Astrocyte (in vitro differentiated cells and primary cell): ENCODE measurements at regions not wholly inside any gene's neighbourhood (a gene's known extent, or its start where the extent isn't known, plus 50 kb on each side); places are given as distances from the start of the nearest gene placed in this dataset.
A peak's percentile ranks its signal among the peaks of the same experiment; 100 is the strongest.

Source experiments
- DNase-seq: peaks from one replicate; pipeline ENCODE4 v3.0.0-alpha.2; 2010; ENCODE audit warnings: low read depth
- FAIRE-seq: peaks from 2 replicates; lab custom pipeline; 2011; peaks lifted over from hg19 to GRCh38; lab: Jason Lieb, UNC
- H2AFZ ChIP-seq: 2 replicates; pipeline ENCODE4 v1.6.0; 2012; ENCODE audit warnings: low read depth, low read length, inconsistent platforms
- H3K27ac ChIP-seq: 2 replicates; pipeline ENCODE4 v1.5.1; 2011; ENCODE audit warnings: low read depth, low read length, inconsistent platforms
- H3K27me3 ChIP-seq: 2 replicates; pipeline ENCODE4 v1.6.0; 2011; ENCODE audit warnings: low read length, inconsistent platforms; ENCODE audit not compliant: insufficient read depth
- H3K36me3 ChIP-seq: 2 replicates; pipeline ENCODE4 v1.5.1; 2011; ENCODE audit warnings: low read length, inconsistent platforms; ENCODE audit not compliant: insufficient read depth
- H3K4me1 ChIP-seq: 2 replicates; pipeline ENCODE4 v1.5.1; 2011; ENCODE audit warnings: low read length, inconsistent platforms; ENCODE audit not compliant: insufficient read depth
- H3K4me2 ChIP-seq: 2 replicates; pipeline ENCODE4 v1.6.0; 2012; ENCODE audit warnings: low read length, inconsistent platforms
- H3K4me3 ChIP-seq: 2 replicates; pipeline ENCODE4 v1.5.1; 2011; ENCODE audit warnings: low read depth, mild to moderate bottlenecking, low read length, inconsistent platforms; ENCODE audit not compliant: insufficient read depth
- H3K79me2 ChIP-seq: 2 replicates; pipeline ENCODE4 v1.6.0; 2012; ENCODE audit warnings: mild to moderate bottlenecking, low read length, inconsistent platforms; ENCODE audit not compliant: insufficient read depth
- H3K9ac ChIP-seq: 2 replicates; pipeline ENCODE4 v1.6.0; 2012; ENCODE audit warnings: mild to moderate bottlenecking, low read length, inconsistent platforms
- H3K9me3 ChIP-seq: 2 replicates; pipeline ENCODE4 v1.5.1; 2012; ENCODE audit warnings: low read depth, mild to moderate bottlenecking, low read length, inconsistent platforms; ENCODE audit not compliant: insufficient read depth
- H4K20me1 ChIP-seq: 2 replicates; pipeline ENCODE4 v1.6.0; 2012; ENCODE audit warnings: low read length, inconsistent platforms; ENCODE audit not compliant: insufficient read depth
- H3K27ac Mint-ChIP-seq: one replicate; pipeline ENCODE4 v1.8.0; 2021; ENCODE audit warnings: mild to moderate bottlenecking, mixed read lengths; ENCODE audit not compliant: unreplicated experiment
- H3K27me3 Mint-ChIP-seq: one replicate; pipeline ENCODE4 v1.8.0; 2021; ENCODE audit warnings: low read depth, mixed read lengths; ENCODE audit not compliant: unreplicated experiment
- H3K36me3 Mint-ChIP-seq: one replicate; pipeline ENCODE4 v1.8.0; 2021; ENCODE audit warnings: low read depth, mixed read lengths; ENCODE audit not compliant: unreplicated experiment
- H3K4me1 Mint-ChIP-seq: one replicate; pipeline ENCODE4 v1.8.0; 2021; ENCODE audit warnings: low read depth, mixed read lengths; ENCODE audit not compliant: unreplicated experiment
- H3K4me3 Mint-ChIP-seq: one replicate; pipeline ENCODE4 v1.8.0; 2021; ENCODE audit warnings: mild to moderate bottlenecking, moderate library complexity, mixed read lengths; ENCODE audit not compliant: unreplicated experiment
- H3K9me3 Mint-ChIP-seq: one replicate; pipeline ENCODE4 v1.8.0; 2021; ENCODE audit warnings: mild to moderate bottlenecking, mixed read lengths; ENCODE audit not compliant: unreplicated experiment
- EZH2 ChIP-seq: IDR thresholded peaks from 2 replicates; pipeline ENCODE4 v1.6.1; 2012; ENCODE audit warnings: mild to moderate bottlenecking, low read length, inconsistent platforms; ENCODE audit not compliant: insufficient read depth
- TF ChIP-seq, protein P1 (sequence below): IDR thresholded peaks from 2 replicates; pipeline ENCODE4 v1.5.1; 2011; ENCODE audit warnings: low read depth, mild to moderate bottlenecking, inconsistent platforms, low read length, moderate library complexity; ENCODE audit not compliant: insufficient read depth

DNA sequence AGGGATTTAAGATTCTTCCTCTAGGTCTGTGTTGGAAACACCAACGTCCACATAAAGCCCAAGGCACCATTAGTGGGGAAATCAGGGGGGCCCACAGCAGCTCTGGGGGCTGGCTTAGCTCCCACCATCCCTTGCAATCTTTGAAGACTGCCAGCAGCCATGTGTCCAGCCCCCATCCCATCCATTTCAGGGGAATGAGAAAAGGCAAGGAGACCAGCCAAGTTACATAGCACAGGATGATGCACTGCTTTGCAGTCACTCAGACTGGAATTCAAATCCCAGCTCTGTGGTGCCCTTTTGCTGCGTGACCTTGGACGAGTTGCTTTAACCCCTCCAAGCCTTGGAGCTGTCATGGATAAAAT lies 108.9 kb upstream of the ZMIZ1 start:
- H3K9ac ChIP-seq: no peak overlapping the region
- Mint-ChIP-seq H3K9me3 (no peaks in the 10 kb centered on the region), H3K4me3 (no peak overlapping the region), H3K27me3 (peaks cover 11% of the 10 kb centered on the region), H3K27ac (no peak overlapping the region), H3K36me3 (no peaks in the 10 kb centered on the region), H3K4me1 (peaks cover 21% of the 10 kb centered on the region)
- FAIRE-seq (no peak), DNase-seq (peak; percentile 28)
- no peaks in the 10 kb centered on the region for H3K36me3 ChIP-seq
- H3K79me2 ChIP-seq: no peaks in the 10 kb centered on the region
- H3K4me2 ChIP-seq: no peak overlapping the region
- TF ChIP-seq EZH2: no peak
- TF ChIP-seq, protein P1, sequence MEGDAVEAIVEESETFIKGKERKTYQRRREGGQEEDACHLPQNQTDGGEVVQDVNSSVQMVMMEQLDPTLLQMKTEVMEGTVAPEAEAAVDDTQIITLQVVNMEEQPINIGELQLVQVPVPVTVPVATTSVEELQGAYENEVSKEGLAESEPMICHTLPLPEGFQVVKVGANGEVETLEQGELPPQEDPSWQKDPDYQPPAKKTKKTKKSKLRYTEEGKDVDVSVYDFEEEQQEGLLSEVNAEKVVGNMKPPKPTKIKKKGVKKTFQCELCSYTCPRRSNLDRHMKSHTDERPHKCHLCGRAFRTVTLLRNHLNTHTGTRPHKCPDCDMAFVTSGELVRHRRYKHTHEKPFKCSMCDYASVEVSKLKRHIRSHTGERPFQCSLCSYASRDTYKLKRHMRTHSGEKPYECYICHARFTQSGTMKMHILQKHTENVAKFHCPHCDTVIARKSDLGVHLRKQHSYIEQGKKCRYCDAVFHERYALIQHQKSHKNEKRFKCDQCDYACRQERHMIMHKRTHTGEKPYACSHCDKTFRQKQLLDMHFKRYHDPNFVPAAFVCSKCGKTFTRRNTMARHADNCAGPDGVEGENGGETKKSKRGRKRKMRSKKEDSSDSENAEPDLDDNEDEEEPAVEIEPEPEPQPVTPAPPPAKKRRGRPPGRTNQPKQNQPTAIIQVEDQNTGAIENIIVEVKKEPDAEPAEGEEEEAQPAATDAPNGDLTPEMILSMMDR: no peak
- H3K4me3 ChIP-seq: no peak overlapping the region
- H3K27ac ChIP-seq: no peak overlapping the region
- H2AFZ ChIP-seq: no peak overlapping the region
- H3K27me3 ChIP-seq: no peaks in the 10 kb centered on the region
- no peaks in the 10 kb centered on the region for H3K9me3 ChIP-seq
- no peaks in the 10 kb centered on the region for H4K20me1 ChIP-seq
- H3K4me1 ChIP-seq: peaks cover 14% of the 10 kb centered on the region

DNA sequence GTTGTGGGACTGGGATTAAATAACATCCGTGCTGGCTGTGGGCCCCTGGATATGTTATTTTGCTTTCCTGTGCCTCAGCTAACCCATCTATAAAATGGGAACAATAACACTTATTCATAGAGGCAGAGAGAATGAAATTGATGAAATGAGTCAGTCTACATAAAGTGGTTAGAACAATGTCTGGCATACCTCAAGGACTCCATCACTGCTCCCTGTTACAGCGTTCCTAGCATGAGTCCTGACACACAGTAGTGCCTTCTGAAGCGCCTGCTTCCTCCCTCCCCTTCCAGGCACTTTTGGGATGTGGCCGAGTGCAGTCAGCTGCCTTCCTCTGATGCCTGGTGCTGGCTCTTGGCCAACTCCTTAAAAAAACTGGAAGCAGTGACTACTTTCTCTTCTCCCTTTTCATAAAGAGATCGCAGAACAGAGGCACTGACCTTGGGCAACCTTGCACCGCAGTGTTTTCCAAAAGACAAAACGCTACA lies 108.4 kb upstream of the ZMIZ1 start:
- peaks cover 19% of the 10 kb centered on the region for H3K4me1 ChIP-seq
- no peak for TF ChIP-seq EZH2
- TF ChIP-seq, protein P1: no peak
- H3K27ac ChIP-seq: no peak overlapping the region
- Mint-ChIP-seq H3K27me3 (peaks cover 11% of the 10 kb centered on the region), H3K27ac (no peak overlapping the region), H3K36me3 (no peaks in the 10 kb centered on the region), H3K4me1 (peaks cover 22% of the 10 kb centered on the region), H3K4me3 (no peak overlapping the region), H3K9me3 (no peaks in the 10 kb centered on the region)
- H3K4me2 ChIP-seq: peak overlapping the region; percentile 65
- H2AFZ ChIP-seq: no peak overlapping the region
- no peaks in the 10 kb centered on the region for H3K9me3 ChIP-seq
- no peaks in the 10 kb centered on the region for H3K36me3 ChIP-seq
- no peaks in the 10 kb centered on the region for H4K20me1 ChIP-seq
- H3K4me3 ChIP-seq: no peak overlapping the region
- DNase-seq (peak; percentile 95), FAIRE-seq (peak; percentile 91)
- peak overlapping the region; percentile 44 for H3K9ac ChIP-seq
- H3K79me2 ChIP-seq: no peaks in the 10 kb centered on the region
- H3K27me3 ChIP-seq: no peaks in the 10 kb centered on the region

DNA sequence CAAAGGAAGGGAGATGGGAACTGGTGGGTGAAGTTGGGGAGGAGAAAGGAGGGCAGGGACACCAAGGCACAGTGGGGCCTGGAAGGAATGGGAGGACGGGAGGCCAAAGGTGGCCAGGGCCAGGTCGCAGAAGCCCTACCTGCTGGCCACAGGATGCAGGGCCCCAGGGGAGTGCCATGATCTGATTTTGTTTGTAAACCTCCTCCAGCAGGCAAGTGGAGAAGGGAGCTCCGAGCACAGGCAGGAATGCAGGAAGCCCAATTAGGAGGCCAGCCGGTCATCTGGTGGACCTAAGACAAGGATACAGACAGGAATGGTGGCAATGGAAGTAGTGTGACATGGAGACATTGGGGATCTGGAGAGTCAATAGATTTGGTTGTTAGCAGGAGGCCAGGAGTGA lies 107.0 kb upstream of the ZMIZ1 start:
- Mint-ChIP-seq H3K9me3 (no peaks in the 10 kb centered on the region), H3K4me3 (no peak overlapping the region), H3K27me3 (peaks cover 6% of the 10 kb centered on the region), H3K4me1 (peaks cover 27% of the 10 kb centered on the region), H3K36me3 (no peaks in the 10 kb centered on the region), H3K27ac (no peak overlapping the region)
- no peaks in the 10 kb centered on the region for H3K27me3 ChIP-seq
- no peak overlapping the region for H3K4me3 ChIP-seq
- no peaks in the 10 kb centered on the region for H3K9me3 ChIP-seq
- H3K79me2 ChIP-seq: no peaks in the 10 kb centered on the region
- no peak overlapping the region for H3K9ac ChIP-seq
- no peak overlapping the region for H3K27ac ChIP-seq
- FAIRE-seq (no peak), DNase-seq (no peak)
- H4K20me1 ChIP-seq: no peaks in the 10 kb centered on the region
- H3K4me2 ChIP-seq: no peak overlapping the region
- H2AFZ ChIP-seq: no peak overlapping the region
- TF ChIP-seq, protein P1: no peak
- no peak for TF ChIP-seq EZH2
- H3K4me1 ChIP-seq: peaks cover 22% of the 10 kb centered on the region
- H3K36me3 ChIP-seq: no peaks in the 10 kb centered on the region
